ENCODE measurements at regions not wholly inside any gene's neighbourhood (a gene's known extent, or its start where the extent isn't known, plus 50 kb on each side); places are given as distances from the start of the nearest gene placed in this dataset.

- Histone ChIP-seq H3K4me3 (ENCODE audit: low read length) (no peak overlapping the region), H3K4me1 (ENCODE audit: low read length) (no peaks in the 10 kb centered on the region), H3K79me2 (ENCODE audit: low read length) (no peaks in the 10 kb centered on the region), H2AFZ (ENCODE audit: low read length) (no peak overlapping the region), H3K36me3 (replicated peaks; ENCODE audit: insufficient read depth, low read length) (no peaks in the 10 kb centered on the region), H3K9ac (ENCODE audit: low read length) (no peak overlapping the region), H3K9me2 (replicated peaks; ENCODE audit: insufficient read depth, low read length) (no peaks in the 10 kb centered on the region), H3F3A (ENCODE audit: insufficient read depth, low read length) (no peaks in the 10 kb centered on the region), H3K9me3 (replicated peaks; ENCODE audit: insufficient read depth, low read length) (no peaks in the 10 kb centered on the region), H3K4me2 (ENCODE audit: low read depth, low read length) (no peak overlapping the region), H3K27ac (ENCODE audit: low read length) (no peak overlapping the region), H4K20me1 (ENCODE audit: insufficient read depth, low read length) (no peaks in the 10 kb centered on the region), H3K27me3 (replicated peaks; ENCODE audit: insufficient read depth, low read length) (no peaks in the 10 kb centered on the region)
- no peak for DNase-seq
- no peak for TF ChIP-seq CTCF (IDR thresholded peaks at IDR 0.05; ENCODE audit: low read length)
- no peak for TF ChIP-seq EZH2 (optimal IDR thresholded peaks at IDR 0.05; ENCODE audit: low read depth, low read length)
- TF ChIP-seq EZH2phosphoT487 (IDR thresholded peaks at IDR 0.05; ENCODE audit: low read length) = no peak
Observed at GRCh38 chr3:43210049-43211027, 76.0 kb upstream of the SNRK start.

- H2AFZ ChIP-seq (ENCODE audit: low read length) = no peak overlapping the region
- H3K4me1 ChIP-seq (ENCODE audit: low read length) = no peaks in the 10 kb centered on the region
- no peaks in the 10 kb centered on the region for H3K27me3 ChIP-seq (replicated peaks; ENCODE audit: insufficient read depth, low read length)
- H3K9me3 ChIP-seq (replicated peaks; ENCODE audit: insufficient read depth, low read length) = no peaks in the 10 kb centered on the region
- no peaks in the 10 kb centered on the region for H3K79me2 ChIP-seq (ENCODE audit: low read length)
- no peak overlapping the region for H3K4me3 ChIP-seq (ENCODE audit: low read length)
- DNase-seq = no peak
- H3F3A ChIP-seq (ENCODE audit: insufficient read depth, low read length) = no peaks in the 10 kb centered on the region
- no peak overlapping the region for H3K27ac ChIP-seq (ENCODE audit: low read length)
- H3K9me2 ChIP-seq (replicated peaks; ENCODE audit: insufficient read depth, low read length) = no peaks in the 10 kb centered on the region
- no peak for TF ChIP-seq CTCF (IDR thresholded peaks at IDR 0.05; ENCODE audit: low read length)
- no peak for TF ChIP-seq EZH2 (optimal IDR thresholded peaks at IDR 0.05; ENCODE audit: low read depth, low read length)
- no peaks in the 10 kb centered on the region for H4K20me1 ChIP-seq (ENCODE audit: insufficient read depth, low read length)
- H3K4me2 ChIP-seq (ENCODE audit: low read depth, low read length) = no peak overlapping the region
- no peak overlapping the region for H3K9ac ChIP-seq (ENCODE audit: low read length)
- no peaks in the 10 kb centered on the region for H3K36me3 ChIP-seq (replicated peaks; ENCODE audit: insufficient read depth, low read length)
Observed at GRCh38 chr3:43207628-43208085, 78.7 kb upstream of the SNRK start.

- Histone ChIP-seq H2AFZ (ENCODE audit: low read length) (no peak overlapping the region), H3K4me3 (ENCODE audit: low read length) (no peak overlapping the region), H3K9me3 (replicated peaks; ENCODE audit: insufficient read depth, low read length) (no peaks in the 10 kb centered on the region), H3K36me3 (replicated peaks; ENCODE audit: insufficient read depth, low read length) (no peaks in the 10 kb centered on the region), H3K79me2 (ENCODE audit: low read length) (no peaks in the 10 kb centered on the region), H3K9me2 (replicated peaks; ENCODE audit: insufficient read depth, low read length) (no peaks in the 10 kb centered on the region), H3K9ac (ENCODE audit: low read length) (no peak overlapping the region), H3K27me3 (replicated peaks; ENCODE audit: insufficient read depth, low read length) (no peaks in the 10 kb centered on the region), H3K4me2 (ENCODE audit: low read depth, low read length) (no peak overlapping the region), H3F3A (ENCODE audit: insufficient read depth, low read length) (no peaks in the 10 kb centered on the region), H3K27ac (ENCODE audit: low read length) (no peak overlapping the region), H3K4me1 (ENCODE audit: low read length) (no peaks in the 10 kb centered on the region), H4K20me1 (ENCODE audit: insufficient read depth, low read length) (no peaks in the 10 kb centered on the region)
- TF ChIP-seq EZH2phosphoT487 (IDR thresholded peaks at IDR 0.05; ENCODE audit: low read length) (no peak), CTCF (IDR thresholded peaks at IDR 0.05; ENCODE audit: low read length) (no peak), EZH2 (optimal IDR thresholded peaks at IDR 0.05; ENCODE audit: low read depth, low read length) (no peak)
- DNase-seq = no peak
Observed at GRCh38 chr3:43206632-43207031, 79.7 kb upstream of the SNRK start.

All from MM.1S (cell line).